GM12878 (cell line): ENCODE measurements at regions not wholly inside any gene's neighbourhood (a gene's known extent, or its start where the extent isn't known, plus 50 kb on each side); places are given as distances from the start of the nearest gene placed in this dataset.

Experiments
- FOXM1 ChIP-seq: IDR thresholded peaks from 2 replicates; pipeline ENCODE4 v1.6.1; 2012; ENCODE audit warnings: low read depth, mild to moderate bottlenecking, inconsistent platforms, low read length, moderate library complexity
- KAT2A ChIP-seq: conservative IDR thresholded peaks from 2 replicates; pipeline ENCODE4 v1.6.1; 2011; ENCODE audit warnings: low read depth, low read length; ENCODE audit not compliant: control insufficient read depth
- POLR2A ChIP-seq: IDR thresholded peaks from 2 replicates; pipeline ENCODE4 v1.6.1; 2011; ENCODE audit warnings: low read depth, mild to moderate bottlenecking, low read length

DNA sequence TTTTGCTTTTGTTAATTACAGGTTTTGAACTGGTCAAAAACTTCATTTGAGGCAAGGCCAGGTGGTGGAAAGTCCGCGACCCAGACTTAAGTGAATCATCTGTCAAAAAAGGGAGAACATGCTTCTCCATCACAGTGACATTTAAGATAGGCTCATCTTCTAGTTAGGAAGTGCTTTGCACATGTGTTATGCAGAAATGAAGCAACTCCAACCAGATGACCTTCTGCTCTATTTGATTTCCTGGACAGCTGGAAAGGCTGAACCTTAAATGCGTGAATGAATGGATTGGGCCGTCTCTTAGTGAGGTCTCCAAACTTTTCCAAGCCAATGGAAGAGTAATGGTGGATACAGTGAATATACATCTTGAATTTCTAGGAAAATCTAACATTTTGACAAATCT is 101.6 kb upstream of the FAM13C start:
- TF ChIP-seq FOXM1 = no peak
- TF ChIP-seq KAT2A = no peak
- TF ChIP-seq POLR2A = no peak
